BLaER1 treated with 17β-estradiol and CSF1 and Interleukin-3, amounts not matched to agents 10 nM and 100 nM (cell line): ENCODE measurements at regions not wholly inside any gene's neighbourhood (a gene's known extent, or its start where the extent isn't known, plus 50 kb on each side); places are given as distances from the start of the nearest gene placed in this dataset.

Experiments used
- H3K27ac ChIP-seq, 11 experiments: shearing (Covaris generic); formaldehyde crosslinking; 2 replicates each; pipeline ENCODE4 v1.8.1; 2022
- H3K27me3 ChIP-seq, 11 experiments: shearing (Covaris generic); formaldehyde crosslinking; 2 replicates each; pipeline ENCODE4 v1.8.1; 2022
- H3K36me3 ChIP-seq, 11 experiments: shearing (Covaris generic); formaldehyde crosslinking; 2 replicates each; pipeline ENCODE4 v1.8.1; 2022
- H3K4me1 ChIP-seq, 10 experiments: shearing (Covaris generic); formaldehyde crosslinking; 2 replicates each; pipeline ENCODE4 v1.8.1; 2022
- H3K4me2 ChIP-seq, 11 experiments: shearing (Covaris generic); formaldehyde crosslinking; 2 replicates each; pipeline ENCODE4 v1.8.1; 2022
- H3K4me3 ChIP-seq, 10 experiments: shearing (Covaris generic); formaldehyde crosslinking; 2 replicates each; pipeline ENCODE4 v1.8.1; 2022
- H3K9ac ChIP-seq, 11 experiments: shearing (Covaris generic); formaldehyde crosslinking; 2 replicates each; pipeline ENCODE4 v1.8.1; 2022
- H3K9me3 ChIP-seq, 11 experiments: shearing (Covaris generic); formaldehyde crosslinking; replicated peaks in 1 of 11; 2 replicates each; pipeline ENCODE4 v1.8.1; 2022
- H4K20me1 ChIP-seq, 11 experiments: shearing (Covaris generic); formaldehyde crosslinking; 2 replicates each; pipeline ENCODE4 v1.8.1; 2022
- Cebpa-rat ChIP-seq, 11 experiments: shearing (Covaris generic); IDR thresholded peaks; 2 replicates each; pipeline ENCODE4 v1.8.1; 2022

GRCh38 chr5:30933599-30933998 is 259.9 kb upstream of the CDH6 start:
- H4K20me1 ChIP-seq: no peaks in the 10 kb centered on the region
- no peaks in the 10 kb centered on the region for H3K9me3 ChIP-seq
- no peak for TF ChIP-seq Cebpa-rat (IDR thresholded peaks at IDR 0.05)
- no peak overlapping the region for H3K9ac ChIP-seq
- H3K27me3 ChIP-seq: no peaks in the 10 kb centered on the region
- H3K4me2 ChIP-seq: no peak overlapping the region
- no peak overlapping the region for H3K27ac ChIP-seq
- no peak overlapping the region for H3K4me3 ChIP-seq
- no peaks in the 10 kb centered on the region for H3K36me3 ChIP-seq
- H3K4me1 ChIP-seq: no peaks in the 10 kb centered on the region

GRCh38 chr5:30932273-30933017 is 261.0 kb upstream of the CDH6 start:
- no peak overlapping the region for H3K9ac ChIP-seq
- no peaks in the 10 kb centered on the region for H3K9me3 ChIP-seq
- H4K20me1 ChIP-seq: no peaks in the 10 kb centered on the region
- H3K4me2 ChIP-seq: no peak overlapping the region
- no peaks in the 10 kb centered on the region for H3K36me3 ChIP-seq
- no peak overlapping the region for H3K27ac ChIP-seq
- no peaks in the 10 kb centered on the region for H3K4me1 ChIP-seq
- H3K4me3 ChIP-seq: no peak overlapping the region
- no peaks in the 10 kb centered on the region for H3K27me3 ChIP-seq
- TF ChIP-seq Cebpa-rat (IDR thresholded peaks at IDR 0.05): no peak

GRCh38 chr5:30930736-30931135 is 262.8 kb upstream of the CDH6 start:
- TF ChIP-seq Cebpa-rat (IDR thresholded peaks at IDR 0.05): no peak
- H3K9ac ChIP-seq: no peak overlapping the region
- H3K27me3 ChIP-seq: no peaks in the 10 kb centered on the region
- no peak overlapping the region for H3K4me3 ChIP-seq
- no peaks in the 10 kb centered on the region for H4K20me1 ChIP-seq
- no peaks in the 10 kb centered on the region for H3K4me1 ChIP-seq
- no peak overlapping the region for H3K27ac ChIP-seq
- no peaks in the 10 kb centered on the region for H3K9me3 ChIP-seq
- no peaks in the 10 kb centered on the region for H3K36me3 ChIP-seq
- no peak overlapping the region for H3K4me2 ChIP-seq

DNA sequence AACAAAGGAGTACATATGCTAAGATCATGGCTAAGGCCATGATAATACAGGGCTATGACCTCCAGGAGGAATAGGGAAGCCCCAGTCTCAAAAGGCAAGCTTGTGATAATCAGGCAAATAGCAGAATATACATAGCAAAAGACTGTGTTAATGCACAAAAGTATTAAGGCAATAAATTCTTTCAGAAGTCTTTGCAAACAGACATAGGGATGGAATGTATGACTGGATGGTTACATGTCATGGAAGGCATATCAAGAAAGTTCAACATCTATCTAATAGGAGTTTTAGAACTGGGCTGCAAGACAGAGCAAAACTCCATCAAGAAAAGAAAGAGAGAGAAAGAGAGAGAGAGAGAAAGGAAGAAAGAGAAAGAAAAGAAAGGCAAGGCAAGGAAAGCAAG is 264.5 kb upstream of the CDH6 start:
- Histone ChIP-seq H4K20me1 (no peaks in the 10 kb centered on the region), H3K9ac (no peak overlapping the region), H3K36me3 (no peaks in the 10 kb centered on the region), H3K27ac (no peak overlapping the region), H3K4me1 (no peaks in the 10 kb centered on the region), H3K4me2 (no peak overlapping the region), H3K27me3 (no peaks in the 10 kb centered on the region), H3K4me3 (no peak overlapping the region), H3K9me3 (no peaks in the 10 kb centered on the region; a peak in 1 of 22 replicates)
- TF ChIP-seq Cebpa-rat (IDR thresholded peaks at IDR 0.05): no peak

GRCh38 chr5:30926218-30926617 is 267.3 kb upstream of the CDH6 start:
- TF ChIP-seq Cebpa-rat (IDR thresholded peaks at IDR 0.05): no peak
- no peaks in the 10 kb centered on the region; a peak in 1 of 22 replicates for H3K9me3 ChIP-seq
- no peak overlapping the region for H3K27ac ChIP-seq
- no peak overlapping the region for H3K4me3 ChIP-seq
- H3K36me3 ChIP-seq: no peaks in the 10 kb centered on the region
- H3K27me3 ChIP-seq: no peaks in the 10 kb centered on the region
- H3K4me1 ChIP-seq: no peaks in the 10 kb centered on the region
- no peak overlapping the region for H3K9ac ChIP-seq
- no peaks in the 10 kb centered on the region for H4K20me1 ChIP-seq
- H3K4me2 ChIP-seq: no peak overlapping the region

GRCh38 chr5:30921388-30921787 is 272.1 kb upstream of the CDH6 start:
- H3K9ac ChIP-seq: no peak overlapping the region
- H3K4me2 ChIP-seq: no peak overlapping the region
- H3K36me3 ChIP-seq: no peaks in the 10 kb centered on the region
- no peak overlapping the region for H3K4me3 ChIP-seq
- no peak overlapping the region for H3K27ac ChIP-seq
- H3K9me3 ChIP-seq: no peaks in the 10 kb centered on the region; a peak in 1 of 22 replicates
- TF ChIP-seq Cebpa-rat (IDR thresholded peaks at IDR 0.05): no peak
- H3K4me1 ChIP-seq: no peaks in the 10 kb centered on the region
- H4K20me1 ChIP-seq: no peaks in the 10 kb centered on the region
- H3K27me3 ChIP-seq: no peaks in the 10 kb centered on the region

DNA sequence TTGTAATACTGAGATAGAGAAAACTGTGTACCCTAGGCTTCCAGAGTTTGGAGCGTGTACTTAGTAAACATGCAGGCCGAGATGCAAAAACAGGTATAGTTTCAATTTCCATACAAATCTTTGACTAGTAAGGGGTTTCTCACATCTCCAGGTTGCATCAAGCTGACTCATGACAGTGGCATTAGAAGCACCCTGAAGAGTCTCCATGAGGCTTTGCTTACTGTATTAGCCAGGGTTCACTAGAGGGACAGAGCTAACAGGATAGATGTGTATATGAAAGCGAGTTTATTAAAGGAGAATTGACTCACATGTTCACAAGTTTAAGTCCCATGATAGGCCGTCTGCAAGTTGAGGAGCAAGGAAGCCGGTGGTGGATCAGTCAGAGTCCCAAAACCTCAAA is 275.3 kb upstream of the CDH6 start:
- H3K4me2 ChIP-seq: no peak overlapping the region
- TF ChIP-seq Cebpa-rat (IDR thresholded peaks at IDR 0.05): no peak

DNA sequence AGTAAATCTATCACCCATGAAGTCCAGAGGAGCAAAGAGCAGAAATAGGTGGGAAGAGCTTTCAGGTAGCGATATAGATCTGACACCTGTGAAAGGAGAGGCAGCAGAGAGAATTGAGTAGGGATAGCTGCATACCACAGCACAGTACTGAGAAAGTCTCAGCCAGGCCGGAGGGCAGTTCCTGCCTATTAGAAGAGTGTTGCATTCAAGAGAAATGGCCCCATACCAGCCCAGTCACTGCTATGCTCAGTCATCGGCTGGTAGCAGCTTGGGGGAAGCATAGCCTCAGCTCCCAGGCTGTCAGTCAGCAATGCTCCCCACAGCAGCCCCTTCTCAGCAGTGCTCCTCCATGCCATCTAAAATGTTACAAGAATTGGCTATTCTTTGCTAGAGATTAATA is 285.1 kb upstream of the CDH6 start:
- Histone ChIP-seq H3K9ac (no peak overlapping the region), H3K27ac (no peak overlapping the region), H3K4me2 (no peak overlapping the region), H4K20me1 (no peaks in the 10 kb centered on the region), H3K9me3 (no peaks in the 10 kb centered on the region), H3K27me3 (no peaks in the 10 kb centered on the region), H3K4me1 (peaks cover 0 to 4% (median 0%) of the 10 kb centered on the region in 10 experiments; a peak in 1 of 20 replicates), H3K36me3 (no peaks in the 10 kb centered on the region), H3K4me3 (no peak overlapping the region)
- TF ChIP-seq Cebpa-rat (IDR thresholded peaks at IDR 0.05): no peak

More for the DNA sequence above, 275.3 kb upstream of the CDH6 start:
- H3K9me3 ChIP-seq: no peaks in the 10 kb centered on the region
- no peak overlapping the region for H3K4me3 ChIP-seq
- no peak overlapping the region for H3K9ac ChIP-seq
- H3K36me3 ChIP-seq: no peaks in the 10 kb centered on the region
- no peaks in the 10 kb centered on the region for H3K4me1 ChIP-seq
- H3K27ac ChIP-seq: no peak overlapping the region
- H3K27me3 ChIP-seq: no peaks in the 10 kb centered on the region
- no peaks in the 10 kb centered on the region for H4K20me1 ChIP-seq

GRCh38 chr5:30900367-30900766 is 293.1 kb upstream of the CDH6 start:
- H3K9me3 ChIP-seq: no peaks in the 10 kb centered on the region
- H3K4me1 ChIP-seq: no peaks in the 10 kb centered on the region
- no peak overlapping the region for H3K4me3 ChIP-seq
- TF ChIP-seq Cebpa-rat (IDR thresholded peaks at IDR 0.05): no peak
- no peaks in the 10 kb centered on the region for H3K27me3 ChIP-seq
- no peaks in the 10 kb centered on the region for H3K36me3 ChIP-seq
- H3K9ac ChIP-seq: no peak overlapping the region
- no peak overlapping the region for H3K27ac ChIP-seq
- H4K20me1 ChIP-seq: no peaks in the 10 kb centered on the region
- no peak overlapping the region for H3K4me2 ChIP-seq

- no peaks in the 10 kb centered on the region for H4K20me1 ChIP-seq
- no peak overlapping the region for H3K4me2 ChIP-seq
- no peaks in the 10 kb centered on the region for H3K36me3 ChIP-seq
- H3K4me3 ChIP-seq: no peak overlapping the region
- H3K9me3 ChIP-seq: no peaks in the 10 kb centered on the region
- no peak for TF ChIP-seq Cebpa-rat (IDR thresholded peaks at IDR 0.05)
- H3K27ac ChIP-seq: no peak overlapping the region
- no peaks in the 10 kb centered on the region for H3K4me1 ChIP-seq
- H3K9ac ChIP-seq: no peak overlapping the region
- H3K27me3 ChIP-seq: no peaks in the 10 kb centered on the region
Observed at GRCh38 chr5:30894811-30895210, 298.7 kb upstream of the CDH6 start.
